A549 (cell line): ENCODE measurements at regions not wholly inside any gene's neighbourhood (a gene's known extent, or its start where the extent isn't known, plus 50 kb on each side); places are given as distances from the start of the nearest gene placed in this dataset.

Experiments
- ATAC-seq, 2 experiments: fragments of 200-7000 bp in 1 of 2; fragments of >200 bp in 1 of 2; cut with Nextera tagmentation in 1 of 2; cut with Tn5 transposase in 1 of 2; 3 replicates each; pipeline versions ENCODE4 v1.8.0 to v1.9.1; 2018 to 2020; ENCODE audit warnings: mild to moderate bottlenecking in 1 of 2, moderate library complexity in 1 of 2
- CTCF ChIA-PET: fragments of 300-600 bp; sonication (Branson Sonifier 250); formaldehyde crosslinking; extraction: SDS; loops from one replicate; lab custom pipeline; 2021; ENCODE audit warnings: antibody characterized with exemption, inconsistent platforms; lab: Yijun Ruan, JAX
- POLR2A ChIA-PET: fragments of 350-600 bp; formaldehyde crosslinking; extraction: SDS; loops from one replicate; lab custom pipeline; 2021; ENCODE audit warnings: antibody characterized with exemption, inconsistent platforms; lab: Yijun Ruan, JAX
- DNase-seq, 2 experiments: peaks; one replicate each; pipeline versions ENCODE4 v3.0.0 to v3.0.0-alpha.2; 2011 to 2016; ENCODE audit warnings: low read depth in 1 of 2, low spot score in 1 of 2
- FAIRE-seq: peaks from 2 replicates; lab custom pipeline; 2011; peaks lifted over from hg19 to GRCh38; lab: Jason Lieb, UNC
- H3K27ac ChIP-seq, 2 experiments: fragments of >200 bp; sonication (Bioruptor Twin); formaldehyde crosslinking; 3 replicates each; pipeline ENCODE4 v1.5.1; 2016 to 2017
- H3K4me1 ChIP-seq: fragments of >200 bp; sonication (Bioruptor Twin); formaldehyde crosslinking; 3 replicates; pipeline ENCODE4 v1.6.1; 2016
- H3K4me2 ChIP-seq: fragments of >200 bp; sonication (Bioruptor Twin); formaldehyde crosslinking; 3 replicates; pipeline ENCODE4 v1.6.1; 2016
- H3K4me3 ChIP-seq: fragments of >200 bp; sonication (Bioruptor Twin); formaldehyde crosslinking; 3 replicates; pipeline ENCODE4 v1.5.1; 2016
- H3K9me3 ChIP-seq: fragments of >200 bp; sonication (Bioruptor Twin); formaldehyde crosslinking; 3 replicates; pipeline ENCODE4 v1.6.1; 2016
- CHD4 ChIP-seq: fragments of 200-600 bp; sonication (generic); IDR thresholded peaks from 2 replicates; pipeline ENCODE4 v1.6.1; 2016; ENCODE audit warnings: antibody characterized with exemption, mild to moderate bottlenecking, borderline replicate concordance
- E2F6 ChIP-seq: IDR thresholded peaks from 2 replicates; pipeline ENCODE4 v1.6.1; 2012; ENCODE audit warnings: low read depth, borderline replicate concordance
- ESRRA ChIP-seq: fragments of 150-350 bp; IDR thresholded peaks from 2 replicates; pipeline ENCODE4 v1.6.1; 2014; ENCODE audit warnings: mild to moderate bottlenecking, low read length, borderline replicate concordance
- FOSB ChIP-seq: fragments of 250-450 bp; sonication (Bioruptor Pico); IDR thresholded peaks from 2 replicates; pipeline ENCODE4 v1.5.0; 2020; ENCODE audit warnings: mild to moderate bottlenecking, moderate library complexity
- FOSL2 ChIP-seq, 2 experiments: fragments of 450-650 bp in 1 of 2; fragments of >200 bp in 1 of 2; sonication (Bioruptor Twin) in 1 of 2; formaldehyde crosslinking; IDR thresholded peaks; 2 replicates each; pipeline versions ENCODE4 v1.5.0 to v1.6.1; 2016 to 2020; ENCODE audit warnings: mild to moderate bottlenecking in 1 of 2, moderate library complexity in 1 of 2
- GATA3 ChIP-seq: IDR thresholded peaks from 2 replicates; pipeline ENCODE4 v1.6.1; 2012; ENCODE audit warnings: borderline replicate concordance
- HDAC2 ChIP-seq: fragments of 200-600 bp; sonication (generic); IDR thresholded peaks from 2 replicates; pipeline ENCODE4 v1.6.1; 2016
- HOXA7 ChIP-seq: fragments of 250-450 bp; sonication (Bioruptor Pico); IDR thresholded peaks from 2 replicates; pipeline ENCODE4 v1.5.0; 2020; ENCODE audit warnings: mild to moderate bottlenecking, moderate library complexity
- JUN ChIP-seq, 2 experiments: fragments of >200 bp; sonication (Bioruptor Twin); formaldehyde crosslinking; IDR thresholded peaks; 2 replicates in 1 of 2; 3 replicates in 1 of 2; pipeline ENCODE4 v1.6.1; 2016 to 2017
- KDM1A ChIP-seq: fragments of 200-600 bp; sonication (generic); IDR thresholded peaks from 2 replicates; pipeline ENCODE4 v1.6.1; 2016; ENCODE audit warnings: low read depth, mild to moderate bottlenecking
- MAZ ChIP-seq: fragments of 150-350 bp; IDR thresholded peaks from 2 replicates; pipeline ENCODE4 v1.6.1; 2014; ENCODE audit warnings: antibody characterized with exemption, low read depth, low read length, borderline replicate concordance
- POLR2AphosphoS2 ChIP-seq: conservative IDR thresholded peaks from 2 replicates; pipeline ENCODE4 v1.6.1; 2012; ENCODE audit warnings: low read length, improper control_type of control experiment, inconsistent platforms
- RAD21 ChIP-seq, 2 experiments: fragments of >200 bp in 1 of 2; sonication (Bioruptor Twin) in 1 of 2; formaldehyde crosslinking in 1 of 2; IDR thresholded peaks in 1 of 2; conservative IDR thresholded peaks in 1 of 2; 2 replicates in 1 of 2; 3 replicates in 1 of 2; pipeline ENCODE4 v1.6.1; 2012 to 2018; ENCODE audit warnings: inconsistent platforms in 1 of 2
- RARB ChIP-seq: fragments of 250-450 bp; sonication (Bioruptor Pico); IDR thresholded peaks from 2 replicates; pipeline ENCODE4 v1.8.0; 2021; ENCODE audit warnings: mild to moderate bottlenecking, moderate library complexity
- RFX5 ChIP-seq: fragments of 450-650 bp; IDR thresholded peaks from 2 replicates; pipeline ENCODE4 v1.7.1; 2014; ENCODE audit warnings: antibody characterized with exemption, mild to moderate bottlenecking, moderate library complexity
- RNF2 ChIP-seq: fragments of 200-600 bp; sonication (generic); IDR thresholded peaks from 2 replicates; pipeline ENCODE4 v1.6.1; 2016; ENCODE audit warnings: low read depth, mild to moderate bottlenecking, antibody characterized with exemption, moderate library complexity, borderline replicate concordance
- SREBF2 ChIP-seq: fragments of 450-650 bp; IDR thresholded peaks from 2 replicates; pipeline ENCODE4 v1.6.1; 2014; ENCODE audit warnings: mild to moderate bottlenecking, moderate library complexity
- ZSCAN20 ChIP-seq: fragments of 250-450 bp; sonication (Bioruptor Pico); IDR thresholded peaks from 2 replicates; pipeline ENCODE4 v1.8.0; 2022; ENCODE audit warnings: mild to moderate bottlenecking, moderate library complexity
- WGBS: methylation state at CpG from one replicate; pipeline ENCODE4 v1.1.6; 2017; ENCODE audit errors: missing lambda C conversion rate; 5-methylcytosine and 5-hydroxymethylcytosine counted together
- TF ChIP-seq, protein P1 (sequence below): fragments of 250-450 bp; sonication (Bioruptor Pico); IDR thresholded peaks from 2 replicates; pipeline ENCODE4 v1.5.0; 2021; ENCODE audit warnings: mild to moderate bottlenecking, moderate library complexity, borderline replicate concordance
- TF ChIP-seq, protein P2 (sequence below): fragments of 250-450 bp; sonication (Bioruptor Pico); IDR thresholded peaks from 2 replicates; pipeline ENCODE4 v1.5.0; 2020; ENCODE audit warnings: low read depth, mild to moderate bottlenecking, moderate library complexity
- TF ChIP-seq, protein P3 (sequence below): fragments of >200 bp; sonication (Bioruptor Twin); formaldehyde crosslinking; IDR thresholded peaks from 2 replicates; pipeline ENCODE4 v1.6.1; 2016

DNA sequence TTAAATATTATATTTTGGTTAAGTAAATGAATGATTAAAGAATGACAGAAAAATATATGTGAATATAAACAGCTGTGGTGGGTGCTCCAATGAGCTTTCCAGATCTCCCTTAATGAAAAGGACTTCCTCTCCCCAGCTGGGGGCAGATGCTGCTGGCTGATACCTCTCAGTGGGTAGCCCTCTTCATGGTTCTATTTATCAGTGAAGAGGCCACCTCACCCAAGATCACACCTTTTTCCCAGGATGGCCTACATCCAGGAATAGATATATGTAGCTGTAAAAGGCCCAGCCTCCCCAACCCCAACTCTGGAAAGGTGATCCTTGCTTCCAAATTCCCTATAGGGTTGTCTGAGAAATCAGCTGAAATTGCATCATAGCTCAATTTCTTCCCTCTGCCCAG, 135.2 kb upstream of the ACVR2A start:
- ChIA-PET CTCF (no interaction called here), POLR2A (no interaction called here)
- Histone ChIP-seq H3K4me2 (no peak overlapping the region), H3K27ac (no peak overlapping the region), H3K4me3 (no peak overlapping the region), H3K4me1 (no peaks in the 10 kb centered on the region), H3K9me3 (no peaks in the 10 kb centered on the region)
- TF ChIP-seq HDAC2: no peak
- TF ChIP-seq JUN (IDR thresholded peaks at IDR 0.05): no peak
- TF ChIP-seq RFX5: no peak
- no peak for TF ChIP-seq RARB (CRISPR knock-in tag)
- TF ChIP-seq ZSCAN20 (CRISPR knock-in tag): no peak
- TF ChIP-seq FOSB (CRISPR knock-in tag): no peak
- no peak for TF ChIP-seq RAD21 (conservative IDR thresholded peaks at IDR 0.05 in 1 of 2, IDR thresholded peaks at IDR 0.05 in 1 of 2)
- TF ChIP-seq SREBF2: no peak
- FAIRE-seq (no peak), ATAC-seq (no peak), DNase-seq (no peak)

- TF ChIP-seq CHD4 (no peak), POLR2AphosphoS2 (no peak)
- 14% methylated on average over 3 of the region's 3 CpGs for WGBS
- Histone ChIP-seq H3K4me1 (no peaks in the 10 kb centered on the region), H3K4me3 (no peak overlapping the region), H3K9me3 (no peaks in the 10 kb centered on the region), H3K4me2 (no peak overlapping the region), H3K27ac (no peak overlapping the region)
- ChIA-PET CTCF (interaction anchor here (0.7 kb wide), 1 partner anchor 10 kb away, joined by 3 read pairs; no protein-coding TSS in a partner anchor), POLR2A (no interaction called here)
- no peak for FAIRE-seq
- DNase-seq: no peak
- ATAC-seq: no peak
Measured at GRCh38 chr2:147703171-147703570, 141.7 kb upstream of the ACVR2A start.

DNA sequence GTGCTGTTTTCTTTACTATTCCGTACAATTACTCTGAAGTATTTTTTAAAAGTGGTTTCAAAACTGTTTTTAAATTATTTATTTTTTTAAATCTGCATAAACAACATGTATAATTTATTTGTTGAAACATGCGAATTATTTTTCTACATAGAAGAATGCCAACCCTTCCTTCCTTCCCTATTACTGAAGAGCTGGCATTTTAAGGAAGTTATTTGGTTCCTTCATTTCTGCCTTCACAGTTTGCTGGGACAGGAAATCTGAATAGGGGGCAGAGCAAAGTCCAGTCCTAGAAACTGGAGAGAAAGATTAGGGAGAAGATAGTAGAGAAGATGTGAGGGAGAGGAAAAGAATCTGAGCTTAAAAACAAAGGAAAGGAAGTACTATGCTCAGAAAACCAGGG, 146.7 kb upstream of the ACVR2A start:
- WGBS: 26% methylated on average over 2 of the region's 2 CpGs
- POLR2A ChIA-PET: no interaction called here
- Histone ChIP-seq H3K4me1 (no peaks in the 10 kb centered on the region), H3K9me3 (no peaks in the 10 kb centered on the region), H3K27ac (no peak overlapping the region), H3K4me3 (no peak overlapping the region), H3K4me2 (no peak overlapping the region)
- ATAC-seq: no peak
- FAIRE-seq: no peak
- CTCF ChIA-PET: no interaction called here
- DNase-seq: no peak
- no peak for TF ChIP-seq MAZ

DNA sequence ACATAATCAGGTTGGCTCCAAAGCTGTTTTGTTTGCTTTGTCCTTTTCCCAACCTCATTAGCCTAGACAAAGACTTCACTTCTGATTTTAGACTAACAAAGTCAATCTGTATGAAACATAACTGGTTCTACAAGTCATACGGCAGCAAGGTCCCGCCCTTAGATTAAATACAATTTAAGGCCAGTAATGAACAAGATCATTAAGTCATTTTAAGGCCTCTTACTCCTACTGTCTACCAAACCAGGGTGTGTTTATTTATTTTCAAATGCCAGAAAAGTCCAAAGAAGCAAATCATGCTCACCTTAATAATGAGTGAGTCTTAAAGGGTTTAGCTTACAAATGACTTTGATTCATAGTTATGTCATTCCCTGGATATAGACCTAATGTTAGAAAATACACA, 148.4 kb upstream of the ACVR2A start:
- DNase-seq (no peak), ATAC-seq (no peak), FAIRE-seq (no peak)
- 36% methylated on average over 2 of the region's 2 CpGs for WGBS
- no peaks in the 10 kb centered on the region for H3K4me1 ChIP-seq
- TF ChIP-seq RNF2: no peak
- TF ChIP-seq POLR2AphosphoS2: no peak
- no peak for TF ChIP-seq HOXA7
- no peak for TF ChIP-seq HDAC2
- no peak for TF ChIP-seq SREBF2
- TF ChIP-seq, protein P1, sequence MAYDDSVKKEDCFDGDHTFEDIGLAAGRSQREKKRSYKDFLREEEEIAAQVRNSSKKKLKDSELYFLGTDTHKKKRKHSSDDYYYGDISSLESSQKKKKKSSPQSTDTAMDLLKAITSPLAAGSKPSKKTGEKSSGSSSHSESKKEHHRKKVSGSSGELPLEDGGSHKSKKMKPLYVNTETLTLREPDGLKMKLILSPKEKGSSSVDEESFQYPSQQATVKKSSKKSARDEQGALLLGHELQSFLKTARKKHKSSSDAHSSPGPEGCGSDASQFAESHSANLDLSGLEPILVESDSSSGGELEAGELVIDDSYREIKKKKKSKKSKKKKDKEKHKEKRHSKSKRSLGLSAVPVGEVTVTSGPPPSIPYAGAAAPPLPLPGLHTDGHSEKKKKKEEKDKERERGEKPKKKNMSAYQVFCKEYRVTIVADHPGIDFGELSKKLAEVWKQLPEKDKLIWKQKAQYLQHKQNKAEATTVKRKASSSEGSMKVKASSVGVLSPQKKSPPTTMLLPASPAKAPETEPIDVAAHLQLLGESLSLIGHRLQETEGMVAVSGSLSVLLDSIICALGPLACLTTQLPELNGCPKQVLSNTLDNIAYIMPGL (CRISPR knock-in tag): no peak
- no peak for TF ChIP-seq FOSL2 (IDR thresholded peaks at IDR 0.05)
- TF ChIP-seq FOSL2 (CRISPR knock-in tag; IDR thresholded peaks at IDR 0.05): no peak
- TF ChIP-seq E2F6: no peak
- TF ChIP-seq, protein P2, sequence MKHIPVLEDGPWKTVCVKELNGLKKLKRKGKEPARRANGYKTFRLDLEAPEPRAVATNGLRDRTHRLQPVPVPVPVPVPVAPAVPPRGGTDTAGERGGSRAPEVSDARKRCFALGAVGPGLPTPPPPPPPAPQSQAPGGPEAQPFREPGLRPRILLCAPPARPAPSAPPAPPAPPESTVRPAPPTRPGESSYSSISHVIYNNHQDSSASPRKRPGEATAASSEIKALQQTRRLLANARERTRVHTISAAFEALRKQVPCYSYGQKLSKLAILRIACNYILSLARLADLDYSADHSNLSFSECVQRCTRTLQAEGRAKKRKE: no peak
- TF ChIP-seq KDM1A: no peak
- TF ChIP-seq GATA3: no peak
- TF ChIP-seq, protein P3, sequence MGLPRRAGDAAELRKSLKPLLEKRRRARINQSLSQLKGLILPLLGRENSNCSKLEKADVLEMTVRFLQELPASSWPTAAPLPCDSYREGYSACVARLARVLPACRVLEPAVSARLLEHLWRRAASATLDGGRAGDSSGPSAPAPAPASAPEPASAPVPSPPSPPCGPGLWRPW: no peak
- TF ChIP-seq ESRRA: no peak
- H3K4me2 ChIP-seq: no peak overlapping the region
- ChIA-PET CTCF (no interaction called here), POLR2A (no interaction called here)
- no peaks in the 10 kb centered on the region for H3K9me3 ChIP-seq
- H3K27ac ChIP-seq: no peak overlapping the region
- no peak overlapping the region for H3K4me3 ChIP-seq
